Activated naive CD8-positive, alpha-beta T cell treated with anti-CD3 and anti-CD28 coated beads, Interleukin-2, amount 50 U/mL, for 24 hours (primary cell): ENCODE measurements at regions not wholly inside any gene's neighbourhood (a gene's known extent, or its start where the extent isn't known, plus 50 kb on each side); places are given as distances from the start of the nearest gene placed in this dataset.
"Not testable (repeated sequence)": the region's sequence is repeated elsewhere in the genome, so short reads cannot be mapped to it uniquely, and the experiment has no call there.

Experiments used
- ATAC-seq: fragments of 150-1000 bp; cut with Tn5 transposase; one replicate; pipeline ENCODE4 v1.10.0; 2021
- DNase-seq: peaks from one replicate; pipeline ENCODE4 v3.0.0; 2021
- H3K27ac Mint-ChIP-seq: one replicate; pipeline ENCODE4 v1.8.0; 2021; ENCODE audit warnings: mild to moderate bottlenecking, mixed read lengths
- H3K27me3 Mint-ChIP-seq: one replicate; pipeline ENCODE4 v1.8.0; 2021; ENCODE audit warnings: mixed read lengths
- H3K36me3 Mint-ChIP-seq: one replicate; pipeline ENCODE4 v1.8.0; 2021; ENCODE audit warnings: low read depth, mixed read lengths
- H3K4me1 Mint-ChIP-seq: one replicate; pipeline ENCODE4 v1.8.0; 2021; ENCODE audit warnings: mixed read lengths
- H3K4me3 Mint-ChIP-seq: one replicate; pipeline ENCODE4 v1.8.0; 2021; ENCODE audit warnings: mild to moderate bottlenecking, moderate library complexity, mixed read lengths
- H3K9me3 Mint-ChIP-seq: one replicate; pipeline ENCODE4 v1.8.0; 2021; ENCODE audit warnings: mixed read lengths

- DNase-seq: no peak
- Mint-ChIP-seq H3K27me3 (peaks cover 3% of the 10 kb centered on the region), H3K9me3 (no peaks in the 10 kb centered on the region), H3K4me1 (no peaks in the 10 kb centered on the region), H3K36me3 (no peaks in the 10 kb centered on the region), H3K4me3 (no peak overlapping the region), H3K27ac (no peak overlapping the region)
- no peak for ATAC-seq
These were observed 140.6 kb upstream of the BEND6 start for GRCh38 chr6:56814308-56814707.

DNA sequence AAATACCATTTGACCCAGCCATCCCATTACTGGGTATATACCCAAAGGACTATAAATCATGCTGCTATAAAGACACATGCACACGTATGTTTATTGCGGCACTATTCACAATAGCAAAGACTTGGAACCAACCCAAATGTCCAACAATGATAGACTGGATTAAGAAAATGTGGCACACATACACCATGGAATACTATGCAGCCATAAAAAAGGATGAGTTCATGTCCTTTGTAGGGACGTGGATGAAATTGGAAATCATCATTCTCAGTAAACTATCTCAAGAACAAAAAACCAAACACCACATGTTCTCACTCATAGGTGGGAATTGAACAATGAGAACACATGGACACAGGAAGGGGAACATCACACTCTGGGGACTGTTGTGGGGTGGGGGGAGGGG lies 142.1 kb upstream of the BEND6 start:
- H3K4me3 Mint-ChIP-seq, DNase-seq, ATAC-seq, H3K27me3 Mint-ChIP-seq, H3K36me3 Mint-ChIP-seq, H3K9me3 Mint-ChIP-seq, H3K27ac Mint-ChIP-seq, H3K4me1 Mint-ChIP-seq: not testable (repeated sequence)

DNA sequence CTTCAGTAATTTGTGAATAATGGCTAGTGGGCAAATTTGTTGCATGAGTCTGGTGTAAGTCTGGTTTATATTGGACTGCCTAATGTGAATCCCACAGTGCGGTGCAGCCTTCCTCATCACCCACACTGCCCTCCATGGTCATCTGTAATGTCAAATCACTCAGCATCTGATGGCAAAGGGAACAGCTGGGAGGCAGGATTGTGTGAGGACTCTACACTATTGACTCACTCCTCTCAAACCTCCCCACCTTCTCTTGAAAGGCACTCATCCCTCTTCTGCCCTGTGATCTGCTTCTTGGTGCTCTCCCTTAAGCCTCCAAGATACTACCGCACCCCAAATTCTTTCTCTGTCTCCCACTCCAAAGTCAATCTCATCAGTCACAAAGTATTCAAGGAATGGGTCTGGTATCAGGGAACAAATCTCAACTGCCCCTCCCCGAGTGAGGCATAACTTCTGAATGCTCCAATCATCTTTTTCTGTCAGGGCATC lies 146.0 kb upstream of the BEND6 start:
- no peak for DNase-seq
- ATAC-seq: no peak
- H3K27ac Mint-ChIP-seq: no peak overlapping the region

GRCh38 chr6:56807989-56808337 lies 146.9 kb upstream of the BEND6 start:
- ATAC-seq (no peak), DNase-seq (no peak)
- Mint-ChIP-seq H3K27ac (no peak overlapping the region), H3K9me3 (no peaks in the 10 kb centered on the region), H3K4me1 (no peaks in the 10 kb centered on the region), H3K36me3 (no peaks in the 10 kb centered on the region), H3K4me3 (no peak overlapping the region), H3K27me3 (peaks cover 3% of the 10 kb centered on the region)

More for the DNA sequence above, 146.0 kb upstream of the BEND6 start:
- Mint-ChIP-seq H3K4me3 (no peak overlapping the region), H3K9me3 (no peaks in the 10 kb centered on the region), H3K36me3 (no peaks in the 10 kb centered on the region), H3K27me3 (peaks cover 3% of the 10 kb centered on the region), H3K4me1 (no peaks in the 10 kb centered on the region)

DNA sequence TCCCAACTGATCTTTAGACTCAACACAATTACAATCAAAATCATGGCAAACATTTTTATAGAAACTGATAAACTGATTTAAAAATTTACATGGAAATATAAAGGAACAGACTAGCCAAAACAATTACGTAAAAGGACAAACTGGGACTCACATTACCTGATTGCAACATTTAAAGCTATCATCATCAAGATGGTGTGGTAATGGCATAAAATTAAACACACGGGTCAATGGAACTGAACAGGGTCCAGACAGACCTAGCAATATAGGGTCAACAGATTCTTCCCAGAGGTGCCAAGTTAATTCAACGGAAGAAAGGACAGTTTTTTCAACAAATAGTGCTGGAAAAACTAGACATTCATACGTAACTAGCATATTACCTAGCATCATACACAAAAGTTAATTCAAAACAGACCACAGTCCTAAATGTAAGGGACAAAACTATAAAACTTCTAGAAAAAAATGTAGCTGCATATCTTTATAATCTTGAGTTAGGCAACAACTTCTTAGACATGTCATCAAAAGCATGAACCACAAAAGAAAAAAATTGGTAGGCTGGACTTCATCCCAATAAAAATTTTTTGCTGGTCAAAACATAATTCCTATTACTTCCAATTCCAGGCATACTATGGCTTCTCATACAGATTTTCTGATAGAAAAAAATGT lies 147.4 kb upstream of the BEND6 start:
- H3K36me3 Mint-ChIP-seq: no peaks in the 10 kb centered on the region
- no peaks in the 10 kb centered on the region for H3K9me3 Mint-ChIP-seq

GRCh38 chr6:56806368-56806767 lies 148.5 kb upstream of the BEND6 start:
- no peaks in the 10 kb centered on the region for H3K9me3 Mint-ChIP-seq
- H3K4me1 Mint-ChIP-seq: no peaks in the 10 kb centered on the region
- DNase-seq: no peak
- H3K36me3 Mint-ChIP-seq: no peaks in the 10 kb centered on the region
- H3K27ac Mint-ChIP-seq: no peak overlapping the region
- H3K27me3 Mint-ChIP-seq: peaks cover 3% of the 10 kb centered on the region
- no peak for ATAC-seq
- no peak overlapping the region for H3K4me3 Mint-ChIP-seq

More for the DNA sequence above, 147.4 kb upstream of the BEND6 start:
- DNase-seq (no peak), ATAC-seq (no peak)
- Mint-ChIP-seq H3K27ac (no peak overlapping the region), H3K27me3 (peaks cover 3% of the 10 kb centered on the region), H3K4me1 (no peaks in the 10 kb centered on the region), H3K4me3 (no peak overlapping the region)

GRCh38 chr6:56804996-56805395 lies 149.9 kb upstream of the BEND6 start:
- no peak overlapping the region for H3K27ac Mint-ChIP-seq
- no peak for ATAC-seq
- no peaks in the 10 kb centered on the region for H3K9me3 Mint-ChIP-seq
- DNase-seq: no peak
- H3K27me3 Mint-ChIP-seq: no peaks in the 10 kb centered on the region
- no peak overlapping the region for H3K4me3 Mint-ChIP-seq
- no peaks in the 10 kb centered on the region for H3K4me1 Mint-ChIP-seq
- no peaks in the 10 kb centered on the region for H3K36me3 Mint-ChIP-seq

- Mint-ChIP-seq H3K9me3 (no peaks in the 10 kb centered on the region), H3K27me3 (no peaks in the 10 kb centered on the region), H3K36me3 (no peaks in the 10 kb centered on the region), H3K27ac (no peak overlapping the region), H3K4me3 (no peak overlapping the region), H3K4me1 (no peaks in the 10 kb centered on the region)
- ATAC-seq (no peak), DNase-seq (no peak)
These were observed 151.3 kb upstream of the BEND6 start for GRCh38 chr6:56803594-56803993.

DNA sequence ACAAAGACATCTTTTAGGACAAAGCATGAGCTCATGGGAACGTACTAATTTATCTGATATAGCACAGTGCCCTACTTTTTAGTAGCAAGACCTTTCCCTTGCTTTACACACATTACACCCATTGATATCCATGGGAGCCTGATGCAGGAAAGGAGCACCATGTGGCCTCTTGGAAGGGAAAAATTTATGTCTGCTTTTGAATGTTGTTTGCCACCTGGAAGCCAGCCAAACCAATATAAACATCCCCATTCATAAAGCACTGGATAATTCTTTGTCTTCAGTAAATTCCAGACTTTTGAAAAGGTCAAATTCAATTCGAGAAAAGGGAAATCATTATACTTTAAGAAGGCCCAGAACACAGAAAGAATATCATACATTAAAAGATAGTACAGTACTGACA lies 152.3 kb upstream of the BEND6 start:
- DNase-seq (no peak), ATAC-seq (no peak)
- Mint-ChIP-seq H3K4me3 (no peak overlapping the region), H3K27ac (no peak overlapping the region), H3K4me1 (no peaks in the 10 kb centered on the region), H3K27me3 (no peaks in the 10 kb centered on the region), H3K9me3 (no peaks in the 10 kb centered on the region), H3K36me3 (no peaks in the 10 kb centered on the region)

GRCh38 chr6:56799989-56800388 lies 154.9 kb upstream of the BEND6 start:
- H3K4me1 Mint-ChIP-seq: no peaks in the 10 kb centered on the region
- DNase-seq (no peak), ATAC-seq (no peak)
- no peaks in the 10 kb centered on the region for H3K27me3 Mint-ChIP-seq
- no peak overlapping the region for H3K4me3 Mint-ChIP-seq
- no peak overlapping the region for H3K27ac Mint-ChIP-seq
- H3K9me3 Mint-ChIP-seq: no peaks in the 10 kb centered on the region
- H3K36me3 Mint-ChIP-seq: no peaks in the 10 kb centered on the region

GRCh38 chr6:56798163-56798562 lies 155.5 kb upstream of the DST start:
- no peaks in the 10 kb centered on the region for H3K27me3 Mint-ChIP-seq
- no peak overlapping the region for H3K4me3 Mint-ChIP-seq
- no peak overlapping the region for H3K27ac Mint-ChIP-seq
- no peak for ATAC-seq
- H3K4me1 Mint-ChIP-seq: no peaks in the 10 kb centered on the region
- H3K36me3 Mint-ChIP-seq: no peaks in the 10 kb centered on the region
- H3K9me3 Mint-ChIP-seq: no peaks in the 10 kb centered on the region
- DNase-seq: no peak

- DNase-seq (no peak), ATAC-seq (no peak)
- H3K27me3 Mint-ChIP-seq: no peaks in the 10 kb centered on the region
- H3K4me3 Mint-ChIP-seq: no peak overlapping the region
- H3K9me3 Mint-ChIP-seq: no peaks in the 10 kb centered on the region
- no peaks in the 10 kb centered on the region for H3K4me1 Mint-ChIP-seq
- H3K36me3 Mint-ChIP-seq: no peaks in the 10 kb centered on the region
- H3K27ac Mint-ChIP-seq: no peak overlapping the region
These were observed 153.5 kb upstream of the DST start for GRCh38 chr6:56796196-56796532.

- Mint-ChIP-seq H3K27ac (no peak overlapping the region), H3K9me3 (no peaks in the 10 kb centered on the region), H3K4me3 (no peak overlapping the region), H3K27me3 (no peaks in the 10 kb centered on the region), H3K36me3 (no peaks in the 10 kb centered on the region), H3K4me1 (no peaks in the 10 kb centered on the region)
- DNase-seq (no peak), ATAC-seq (no peak)
These were observed 152.9 kb upstream of the DST start for GRCh38 chr6:56795466-56796195.

DNA sequence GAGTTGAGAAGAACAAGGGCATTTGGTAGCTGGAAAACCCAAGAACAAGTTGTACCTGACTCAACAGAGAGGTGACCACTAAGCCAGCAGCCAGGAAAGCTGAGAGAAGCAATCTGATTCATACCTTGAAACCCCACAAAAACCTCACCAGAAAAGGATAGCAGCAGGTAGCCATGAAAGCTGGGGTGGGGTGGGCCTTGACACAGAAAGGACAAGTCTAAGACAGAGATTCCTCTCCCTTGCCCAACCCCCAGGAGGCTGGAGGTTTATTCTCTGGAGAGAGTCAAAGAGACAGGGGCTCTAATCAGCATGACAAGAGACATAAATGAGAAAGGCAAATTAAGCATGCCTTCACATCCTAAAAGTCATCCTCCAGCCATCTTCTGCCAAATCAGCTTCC lies 151.7 kb upstream of the DST start:
- ATAC-seq: no peak
- no peaks in the 10 kb centered on the region for H3K4me1 Mint-ChIP-seq
- no peak overlapping the region for H3K27ac Mint-ChIP-seq
- no peak for DNase-seq
- H3K4me3 Mint-ChIP-seq: no peak overlapping the region
- H3K27me3 Mint-ChIP-seq: peaks cover 4% of the 10 kb centered on the region
- no peaks in the 10 kb centered on the region for H3K36me3 Mint-ChIP-seq
- no peaks in the 10 kb centered on the region for H3K9me3 Mint-ChIP-seq

- Mint-ChIP-seq H3K4me3 (no peak overlapping the region), H3K9me3 (no peaks in the 10 kb centered on the region), H3K4me1 (no peaks in the 10 kb centered on the region), H3K27ac (no peak overlapping the region), H3K36me3 (no peaks in the 10 kb centered on the region), H3K27me3 (peaks cover 4% of the 10 kb centered on the region)
- DNase-seq (no peak), ATAC-seq (no peak)
These were observed 151.2 kb upstream of the DST start for GRCh38 chr6:56793938-56794337.
